IPS-18a (cell line): ENCODE measurements at regions not wholly inside any gene's neighbourhood (a gene's known extent, or its start where the extent isn't known, plus 50 kb on each side); places are given as distances from the start of the nearest gene placed in this dataset.

Experiments used
- H3K27ac ChIP-seq: one replicate; pipeline ENCODE4 v1.5.1; 2013; ENCODE audit warnings: low read length
- H3K27me3 ChIP-seq: one replicate; pipeline ENCODE4 v1.6.1; 2013; ENCODE audit warnings: mild to moderate bottlenecking, low read length; ENCODE audit not compliant: control insufficient read depth, insufficient read depth
- H3K36me3 ChIP-seq: one replicate; pipeline ENCODE4 v1.6.1; 2013; ENCODE audit warnings: low read depth, low read length; ENCODE audit not compliant: control insufficient read depth
- H3K4me1 ChIP-seq: one replicate; pipeline ENCODE4 v1.6.1; 2013; ENCODE audit warnings: low read depth, low read length; ENCODE audit not compliant: control insufficient read depth
- H3K4me3 ChIP-seq: one replicate; pipeline ENCODE4 v1.5.1; 2013; ENCODE audit warnings: low read length
- H3K9ac ChIP-seq: one replicate; pipeline ENCODE4 v1.6.1; 2013; ENCODE audit warnings: mild to moderate bottlenecking, low read length, moderate library complexity
- H3K9me3 ChIP-seq: one replicate; pipeline ENCODE4 v1.6.1; 2013; ENCODE audit warnings: low read depth, low read length; ENCODE audit not compliant: control insufficient read depth

- Histone ChIP-seq H3K9me3 (no peaks in the 10 kb centered on the region), H3K27ac (no peak overlapping the region), H3K4me3 (no peak overlapping the region), H3K27me3 (no peaks in the 10 kb centered on the region), H3K4me1 (no peaks in the 10 kb centered on the region), H3K9ac (no peak overlapping the region), H3K36me3 (no peaks in the 10 kb centered on the region)
These were observed 54.8 kb downstream of the NOG start for GRCh38 chr17:56648321-56648720.

DNA sequence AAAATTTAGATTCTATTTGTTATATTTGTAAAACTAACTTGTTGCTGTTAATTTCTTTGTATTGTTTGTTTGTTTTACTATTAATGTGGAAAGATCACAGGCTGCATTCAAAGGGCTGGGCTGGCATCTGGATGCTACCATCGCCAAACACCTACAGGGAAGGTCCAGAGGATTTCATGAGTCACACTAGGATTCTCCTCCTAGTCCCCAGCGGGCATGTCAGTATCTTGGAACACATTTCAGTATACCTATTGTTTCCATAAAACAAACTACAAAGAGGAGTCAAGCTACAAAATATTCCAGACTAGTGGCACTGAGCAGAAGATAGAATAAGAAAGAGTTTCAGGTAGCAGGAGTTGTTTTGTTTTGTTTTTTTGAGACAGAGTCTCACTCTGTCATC, 55.3 kb downstream of the NOG start:
- no peak overlapping the region for H3K9ac ChIP-seq
- no peak overlapping the region for H3K4me3 ChIP-seq
- H3K9me3 ChIP-seq: no peaks in the 10 kb centered on the region
- no peaks in the 10 kb centered on the region for H3K27me3 ChIP-seq
- H3K27ac ChIP-seq: no peak overlapping the region
- no peaks in the 10 kb centered on the region for H3K4me1 ChIP-seq
- no peaks in the 10 kb centered on the region for H3K36me3 ChIP-seq

GRCh38 chr17:56652628-56653027, 59.1 kb downstream of the NOG start:
- no peaks in the 10 kb centered on the region for H3K36me3 ChIP-seq
- H3K27me3 ChIP-seq: no peaks in the 10 kb centered on the region
- no peak overlapping the region for H3K4me3 ChIP-seq
- H3K27ac ChIP-seq: no peak overlapping the region
- no peaks in the 10 kb centered on the region for H3K4me1 ChIP-seq
- H3K9me3 ChIP-seq: no peaks in the 10 kb centered on the region
- no peak overlapping the region for H3K9ac ChIP-seq

DNA sequence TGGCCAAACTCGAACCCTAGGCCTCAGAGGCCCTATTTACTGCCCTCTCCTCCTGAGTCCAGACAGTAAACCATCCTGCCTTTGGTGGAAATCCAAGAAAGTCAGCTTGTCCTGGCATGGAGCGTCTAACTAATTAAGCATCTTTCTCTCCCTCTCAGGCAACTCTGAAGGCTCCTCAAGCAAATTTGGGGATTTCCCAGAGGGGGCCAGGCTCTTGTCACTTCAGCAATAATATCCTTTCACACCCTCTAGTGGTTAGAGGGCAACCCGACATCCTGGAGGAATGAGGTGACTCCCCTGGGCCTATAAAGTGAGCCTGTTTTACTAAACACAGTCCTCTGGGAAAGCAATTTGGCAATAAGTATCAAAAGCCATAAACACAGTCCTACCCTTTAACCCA, 60.4 kb downstream of the NOG start:
- H3K9ac ChIP-seq: no peak overlapping the region
- H3K36me3 ChIP-seq: no peaks in the 10 kb centered on the region
- no peaks in the 10 kb centered on the region for H3K27me3 ChIP-seq
- no peak overlapping the region for H3K27ac ChIP-seq
- H3K9me3 ChIP-seq: no peaks in the 10 kb centered on the region
- H3K4me1 ChIP-seq: no peaks in the 10 kb centered on the region
- H3K4me3 ChIP-seq: no peak overlapping the region

GRCh38 chr17:56656701-56657327, 63.3 kb downstream of the NOG start:
- Histone ChIP-seq H3K4me3 (no peak overlapping the region), H3K4me1 (no peaks in the 10 kb centered on the region), H3K27me3 (no peaks in the 10 kb centered on the region), H3K36me3 (no peaks in the 10 kb centered on the region), H3K9me3 (no peaks in the 10 kb centered on the region), H3K9ac (no peak overlapping the region), H3K27ac (no peak overlapping the region)

GRCh38 chr17:56658648-56659047, 65.1 kb downstream of the NOG start:
- H3K9ac ChIP-seq: no peak overlapping the region
- no peak overlapping the region for H3K27ac ChIP-seq
- H3K27me3 ChIP-seq: no peaks in the 10 kb centered on the region
- H3K4me1 ChIP-seq: no peaks in the 10 kb centered on the region
- H3K36me3 ChIP-seq: no peaks in the 10 kb centered on the region
- no peak overlapping the region for H3K4me3 ChIP-seq
- H3K9me3 ChIP-seq: no peaks in the 10 kb centered on the region

- H3K4me3 ChIP-seq: no peak overlapping the region
- no peaks in the 10 kb centered on the region for H3K4me1 ChIP-seq
- no peaks in the 10 kb centered on the region for H3K36me3 ChIP-seq
- H3K27me3 ChIP-seq: no peaks in the 10 kb centered on the region
- H3K9me3 ChIP-seq: no peaks in the 10 kb centered on the region
- no peak overlapping the region for H3K9ac ChIP-seq
- no peak overlapping the region for H3K27ac ChIP-seq
These were observed 66.1 kb downstream of the NOG start for GRCh38 chr17:56659622-56660021.

- Histone ChIP-seq H3K9ac (no peak overlapping the region), H3K27ac (no peak overlapping the region), H3K4me1 (no peaks in the 10 kb centered on the region), H3K4me3 (no peak overlapping the region), H3K9me3 (no peaks in the 10 kb centered on the region), H3K36me3 (no peaks in the 10 kb centered on the region), H3K27me3 (no peaks in the 10 kb centered on the region)
These were observed 68.4 kb downstream of the NOG start for GRCh38 chr17:56661906-56662305.

- H3K4me1 ChIP-seq: no peaks in the 10 kb centered on the region
- H3K9me3 ChIP-seq: no peaks in the 10 kb centered on the region
- H3K9ac ChIP-seq: no peak overlapping the region
- H3K27ac ChIP-seq: no peak overlapping the region
- no peak overlapping the region for H3K4me3 ChIP-seq
- no peaks in the 10 kb centered on the region for H3K36me3 ChIP-seq
- no peaks in the 10 kb centered on the region for H3K27me3 ChIP-seq
These were observed 72.4 kb downstream of the NOG start for GRCh38 chr17:56665864-56666263.

GRCh38 chr17:56667925-56668458, 74.5 kb downstream of the NOG start:
- H3K27ac ChIP-seq: no peak overlapping the region

DNA sequence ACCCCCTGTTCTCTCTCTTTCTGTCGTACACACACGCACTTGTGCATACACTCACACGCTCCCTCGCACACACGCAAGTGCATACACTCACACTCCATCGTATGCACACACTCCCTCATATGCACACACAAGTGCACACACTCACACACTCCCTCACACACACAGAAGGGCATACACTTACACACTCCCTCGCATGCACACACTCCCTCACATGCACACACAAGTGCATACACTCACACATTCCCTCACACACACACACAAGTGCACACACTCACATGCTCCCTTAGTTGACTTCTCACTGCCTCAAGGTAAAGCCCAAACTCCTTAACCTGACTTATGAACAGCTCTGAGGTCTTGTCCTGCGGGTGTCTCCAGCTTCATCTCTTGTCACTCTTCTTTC, 78.7 kb downstream of the NOG start:
- no peaks in the 10 kb centered on the region for H3K36me3 ChIP-seq
- no peak overlapping the region for H3K27ac ChIP-seq
- peaks cover 13% of the 10 kb centered on the region for H3K27me3 ChIP-seq

More at GRCh38 chr17:56667925-56668458, 74.5 kb downstream of the NOG start:
- Histone ChIP-seq H3K27me3 (peaks cover 3% of the 10 kb centered on the region), H3K4me1 (no peaks in the 10 kb centered on the region), H3K36me3 (no peaks in the 10 kb centered on the region), H3K4me3 (no peak overlapping the region), H3K9me3 (no peaks in the 10 kb centered on the region), H3K9ac (no peak overlapping the region)

DNA sequence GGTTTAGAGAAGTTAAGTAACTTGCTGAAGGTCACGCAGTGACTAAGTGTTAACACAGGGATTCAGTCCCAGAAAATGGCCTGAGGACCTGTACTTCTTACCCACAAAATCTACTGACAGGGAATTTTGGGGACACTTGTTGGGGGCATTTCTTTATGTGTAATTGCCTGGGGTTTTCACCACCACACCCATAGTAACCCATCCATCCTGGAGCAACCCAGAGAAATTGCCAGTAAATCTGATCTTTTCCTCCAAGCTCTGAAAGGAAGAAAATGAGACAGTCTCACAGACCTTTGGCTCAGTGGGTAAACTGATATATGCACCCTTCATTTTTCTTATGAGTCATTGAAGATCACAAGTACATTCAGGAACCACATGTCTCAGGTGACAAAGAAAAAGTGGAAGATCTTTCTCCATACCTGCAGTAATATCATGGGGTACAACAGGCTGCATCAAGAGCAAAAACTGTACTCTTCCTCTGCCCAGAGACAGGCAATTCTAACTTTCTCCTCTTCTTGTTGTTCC, 81.0 kb downstream of the NOG start:
- H3K9me3 ChIP-seq: no peaks in the 10 kb centered on the region
- no peak overlapping the region for H3K4me3 ChIP-seq
- H3K9ac ChIP-seq: no peak overlapping the region
- peaks cover 3% of the 10 kb centered on the region for H3K4me1 ChIP-seq
- no peak overlapping the region for H3K27ac ChIP-seq
- peaks cover 35% of the 10 kb centered on the region for H3K27me3 ChIP-seq
- no peaks in the 10 kb centered on the region for H3K36me3 ChIP-seq

More for the DNA sequence above, 78.7 kb downstream of the NOG start:
- Histone ChIP-seq H3K9ac (no peak overlapping the region), H3K9me3 (no peaks in the 10 kb centered on the region), H3K4me3 (no peak overlapping the region), H3K4me1 (no peaks in the 10 kb centered on the region)
